Type B pancreatic cell (in vitro differentiated cells): ENCODE measurements at regions not wholly inside any gene's neighbourhood (a gene's known extent, or its start where the extent isn't known, plus 50 kb on each side); places are given as distances from the start of the nearest gene placed in this dataset.
"Not testable (repeated sequence)": the region's sequence is repeated elsewhere in the genome, so short reads cannot be mapped to it uniquely, and the experiment has no call there.

ENCODE experiments used
- DNase-seq: peaks from one replicate; pipeline ENCODE4 v3.0.0; 2021; ENCODE audit warnings: mixed read lengths; ENCODE audit not compliant: unreplicated experiment; ENCODE audit errors: extremely low spot score
- H3K27ac Mint-ChIP-seq: 2 replicates; pipeline ENCODE4 v1.8.0; 2021; ENCODE audit warnings: mild to moderate bottlenecking, mixed read lengths
- H3K27me3 Mint-ChIP-seq: 2 replicates; pipeline ENCODE4 v1.8.0; 2021; ENCODE audit warnings: mixed read lengths
- H3K36me3 Mint-ChIP-seq: 2 replicates; pipeline ENCODE4 v1.8.0; 2021; ENCODE audit warnings: mixed read lengths
- H3K4me1 Mint-ChIP-seq: one replicate; pipeline ENCODE4 v1.8.0; 2021; ENCODE audit warnings: mixed read lengths; ENCODE audit not compliant: unreplicated experiment
- H3K4me3 Mint-ChIP-seq: 2 replicates; pipeline ENCODE4 v1.8.0; 2021; ENCODE audit warnings: mild to moderate bottlenecking, mixed read lengths
- H3K9me3 Mint-ChIP-seq: 2 replicates; pipeline ENCODE4 v1.8.0; 2021; ENCODE audit warnings: mixed read lengths
- TF ChIP-seq, protein P1 (sequence below): fragments of 200-600 bp; sonication (generic); conservative IDR thresholded peaks from 2 replicates; pipeline ENCODE4 v1.5.0; 2021; ENCODE audit warnings: antibody characterized with exemption, mild to moderate bottlenecking

DNA sequence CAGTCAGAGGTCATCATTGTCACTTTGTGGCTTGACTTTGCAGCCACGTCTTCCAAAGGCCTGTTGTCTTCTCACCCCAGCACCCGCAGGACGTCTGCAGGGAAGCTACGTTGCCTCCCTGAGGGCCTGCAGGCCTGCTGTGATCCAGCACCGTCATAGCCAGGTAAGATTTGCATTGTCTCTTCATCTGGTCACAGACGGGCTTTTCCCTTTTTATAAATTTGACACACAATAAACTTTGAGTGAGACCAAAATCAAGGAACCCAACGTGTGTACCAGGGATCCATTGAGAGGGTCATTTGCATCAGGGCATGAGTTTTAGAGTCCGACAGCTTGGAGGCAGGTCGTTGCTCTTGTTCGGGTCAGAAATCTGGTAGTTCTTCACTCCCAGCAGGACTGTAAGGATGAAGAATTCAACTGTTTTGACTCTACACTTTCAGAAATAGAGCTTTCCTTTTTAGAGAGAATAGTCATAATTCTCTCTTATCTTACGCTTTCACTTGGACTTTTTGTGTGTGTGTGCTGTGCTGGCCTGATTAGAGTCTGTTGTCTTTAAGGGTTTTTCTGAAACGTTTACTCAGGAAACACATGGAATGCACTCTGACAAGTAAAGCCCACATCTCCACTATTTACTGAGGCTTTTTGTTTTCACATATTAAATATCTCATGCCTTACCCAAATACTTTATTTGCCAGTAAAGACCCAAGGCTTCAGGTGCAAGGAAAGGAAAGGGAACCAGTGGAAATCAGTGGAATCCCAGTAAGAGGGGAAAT, 177.2 kb upstream of the TAB2 start:
- H3K27ac Mint-ChIP-seq = no peak overlapping the region
- no peaks in the 10 kb centered on the region for H3K27me3 Mint-ChIP-seq
- H3K36me3 Mint-ChIP-seq = no peaks in the 10 kb centered on the region
- peaks cover 16% of the 10 kb centered on the region for H3K4me1 Mint-ChIP-seq
- H3K9me3 Mint-ChIP-seq = no peaks in the 10 kb centered on the region
- H3K4me3 Mint-ChIP-seq = peak overlapping the region; percentile 15
- no peak for DNase-seq
- TF ChIP-seq, protein P1, sequence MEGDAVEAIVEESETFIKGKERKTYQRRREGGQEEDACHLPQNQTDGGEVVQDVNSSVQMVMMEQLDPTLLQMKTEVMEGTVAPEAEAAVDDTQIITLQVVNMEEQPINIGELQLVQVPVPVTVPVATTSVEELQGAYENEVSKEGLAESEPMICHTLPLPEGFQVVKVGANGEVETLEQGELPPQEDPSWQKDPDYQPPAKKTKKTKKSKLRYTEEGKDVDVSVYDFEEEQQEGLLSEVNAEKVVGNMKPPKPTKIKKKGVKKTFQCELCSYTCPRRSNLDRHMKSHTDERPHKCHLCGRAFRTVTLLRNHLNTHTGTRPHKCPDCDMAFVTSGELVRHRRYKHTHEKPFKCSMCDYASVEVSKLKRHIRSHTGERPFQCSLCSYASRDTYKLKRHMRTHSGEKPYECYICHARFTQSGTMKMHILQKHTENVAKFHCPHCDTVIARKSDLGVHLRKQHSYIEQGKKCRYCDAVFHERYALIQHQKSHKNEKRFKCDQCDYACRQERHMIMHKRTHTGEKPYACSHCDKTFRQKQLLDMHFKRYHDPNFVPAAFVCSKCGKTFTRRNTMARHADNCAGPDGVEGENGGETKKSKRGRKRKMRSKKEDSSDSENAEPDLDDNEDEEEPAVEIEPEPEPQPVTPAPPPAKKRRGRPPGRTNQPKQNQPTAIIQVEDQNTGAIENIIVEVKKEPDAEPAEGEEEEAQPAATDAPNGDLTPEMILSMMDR = no peak

DNA sequence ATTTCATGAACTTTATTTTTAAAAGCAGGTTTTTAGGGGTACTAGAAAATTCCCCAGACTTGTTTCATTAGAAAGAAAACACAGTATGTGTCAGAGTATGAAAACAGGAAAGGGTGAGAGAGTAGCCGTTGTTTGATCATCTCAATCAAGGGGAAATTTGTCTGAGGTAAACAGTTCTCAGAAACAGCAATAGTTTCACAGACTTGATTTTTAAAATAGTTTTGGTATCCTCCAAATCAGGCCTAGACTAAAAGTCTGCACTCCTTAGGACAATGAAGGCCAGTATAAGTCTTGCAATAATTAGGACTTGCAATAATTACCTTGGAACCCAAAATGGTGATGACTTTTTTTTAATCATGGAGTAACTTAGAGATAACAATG, 176.6 kb upstream of the TAB2 start:
- H3K27ac Mint-ChIP-seq = no peak overlapping the region
- DNase-seq = no peak
- peak overlapping the region; percentile 15 for H3K4me3 Mint-ChIP-seq
- peaks cover 2% of the 10 kb centered on the region for H3K27me3 Mint-ChIP-seq
- TF ChIP-seq, protein P1 = no peak
- no peaks in the 10 kb centered on the region for H3K36me3 Mint-ChIP-seq
- H3K4me1 Mint-ChIP-seq = peaks cover 16% of the 10 kb centered on the region
- no peaks in the 10 kb centered on the region for H3K9me3 Mint-ChIP-seq

DNA sequence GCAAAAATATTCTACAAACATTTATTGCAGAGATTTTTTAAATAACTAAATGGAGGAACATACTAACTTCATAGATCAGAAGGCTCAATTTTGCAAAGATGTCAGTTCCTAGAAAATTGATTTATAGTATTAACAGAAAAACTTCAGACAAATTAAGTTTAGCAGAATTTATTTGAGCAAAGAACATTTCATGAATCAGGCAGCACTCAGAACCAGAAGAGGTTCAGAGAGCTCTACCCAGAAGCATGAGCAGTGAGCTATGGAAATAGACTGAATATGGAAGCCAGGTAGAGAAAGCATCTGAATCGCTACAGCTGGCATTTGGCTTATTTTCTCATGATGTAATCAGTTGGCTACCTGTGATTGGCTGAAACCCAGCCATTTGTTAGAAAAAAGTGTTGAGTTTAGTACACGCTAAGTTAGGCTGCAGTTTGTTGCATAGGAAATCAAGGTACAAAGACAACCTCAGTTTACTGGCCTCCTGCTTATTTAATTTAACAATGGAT, 174.5 kb upstream of the TAB2 start:
- Mint-ChIP-seq H3K4me3 (no peak overlapping the region), H3K27ac (no peak overlapping the region), H3K4me1 (peaks cover 16% of the 10 kb centered on the region), H3K9me3 (no peaks in the 10 kb centered on the region), H3K36me3 (no peaks in the 10 kb centered on the region), H3K27me3 (peaks cover 4% of the 10 kb centered on the region)
- TF ChIP-seq, protein P1 = no peak
- no peak for DNase-seq

DNA sequence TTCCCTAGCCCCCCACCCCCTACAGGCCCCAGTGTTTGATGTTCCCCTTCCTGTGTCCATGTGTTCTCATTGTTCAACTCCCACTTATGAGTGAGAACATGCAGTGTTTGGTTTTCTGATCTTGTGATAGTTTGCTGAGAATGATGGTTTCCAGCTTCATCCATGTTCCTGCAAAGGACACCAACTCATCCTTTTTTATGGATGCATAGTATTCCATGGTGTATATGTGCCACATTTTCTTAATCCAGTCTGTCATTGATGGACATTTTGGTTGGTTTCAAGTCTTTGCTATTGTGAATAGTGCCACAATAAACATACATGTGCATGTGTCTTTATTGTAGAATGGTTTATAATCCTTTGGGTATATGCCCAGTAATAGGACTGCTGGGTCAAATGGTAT, 171.7 kb upstream of the TAB2 start:
- H3K4me3 Mint-ChIP-seq, H3K4me1 Mint-ChIP-seq, DNase-seq, H3K27ac Mint-ChIP-seq, H3K36me3 Mint-ChIP-seq, H3K9me3 Mint-ChIP-seq, H3K27me3 Mint-ChIP-seq: not testable (repeated sequence)

DNA sequence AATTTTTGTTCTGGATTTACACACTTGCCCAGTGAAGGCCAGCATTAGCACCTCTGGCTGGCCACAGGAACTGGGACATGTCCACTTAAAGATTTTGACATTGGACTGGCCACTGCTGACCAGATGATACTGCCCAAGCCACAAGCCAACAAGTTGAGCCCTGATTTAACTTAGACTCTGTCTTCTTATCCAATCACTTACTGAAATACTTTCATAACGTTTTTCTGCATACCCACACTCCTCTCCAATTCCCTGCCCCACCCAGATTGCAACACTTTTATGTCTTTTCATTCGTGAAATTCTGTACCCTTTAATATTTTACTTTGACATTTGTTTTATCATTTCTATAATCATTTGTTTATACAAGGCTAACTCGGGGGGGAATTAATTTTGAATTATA, 170.3 kb upstream of the TAB2 start:
- Mint-ChIP-seq H3K36me3 (no peaks in the 10 kb centered on the region), H3K27ac (no peak overlapping the region)
- TF ChIP-seq, protein P1 = no peak

DNA sequence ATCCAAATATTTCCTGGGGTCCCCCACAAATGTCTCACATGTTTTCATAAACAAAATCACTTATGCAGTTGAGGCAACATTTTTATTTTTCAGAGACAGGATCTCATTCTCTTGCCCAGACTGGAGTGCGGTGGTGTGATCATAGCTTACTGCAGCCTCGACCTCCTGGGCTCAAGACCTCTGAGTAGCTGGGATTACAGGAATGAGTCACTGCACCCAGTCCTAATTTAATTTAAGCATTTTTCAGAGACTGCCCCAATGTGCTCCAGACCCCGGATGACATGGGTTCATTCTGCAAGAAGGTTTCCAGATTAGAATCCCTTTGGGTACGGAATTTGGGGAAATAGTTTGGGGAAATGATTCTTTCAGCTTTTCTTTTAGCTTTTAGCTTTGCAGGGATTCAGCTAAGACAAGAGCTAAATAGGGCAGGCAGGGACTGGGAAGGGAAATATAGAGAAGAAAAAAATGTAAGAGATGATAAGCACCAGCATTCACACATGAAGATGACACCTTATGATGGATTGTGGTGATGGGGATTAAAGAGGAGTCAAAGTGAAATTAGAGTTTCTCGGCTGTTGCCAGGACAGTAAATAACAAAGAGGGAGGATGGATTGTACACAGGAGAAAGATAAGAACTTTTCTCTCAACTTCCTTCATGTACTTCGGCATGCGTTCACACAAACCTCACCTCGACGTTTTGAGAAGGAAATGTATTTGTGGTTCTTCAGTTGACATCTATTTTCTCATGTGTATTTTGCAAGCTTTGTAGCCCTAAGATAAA, 169.4 kb upstream of the TAB2 start:
- peaks cover 4% of the 10 kb centered on the region for H3K27me3 Mint-ChIP-seq
- H3K9me3 Mint-ChIP-seq = peaks cover 5% of the 10 kb centered on the region
- TF ChIP-seq, protein P1 = no peak
- no peak for DNase-seq
- no peak overlapping the region for H3K27ac Mint-ChIP-seq
- H3K36me3 Mint-ChIP-seq = no peaks in the 10 kb centered on the region
- H3K4me1 Mint-ChIP-seq = peaks cover 4% of the 10 kb centered on the region
- no peak overlapping the region for H3K4me3 Mint-ChIP-seq

More for the DNA sequence above, 170.3 kb upstream of the TAB2 start:
- H3K27me3 Mint-ChIP-seq = peaks cover 4% of the 10 kb centered on the region
- peaks cover 5% of the 10 kb centered on the region for H3K9me3 Mint-ChIP-seq
- DNase-seq = no peak
- H3K4me3 Mint-ChIP-seq = no peak overlapping the region
- H3K4me1 Mint-ChIP-seq = no peaks in the 10 kb centered on the region
